Large intestine (tissue), 3 donors: ENCODE measurements at regions not wholly inside any gene's neighbourhood (a gene's known extent, or its start where the extent isn't known, plus 50 kb on each side); places are given as distances from the start of the nearest gene placed in this dataset.

ENCODE experiments used
- DNase-seq, 2 donors: peaks; one replicate each; pipeline versions ENCODE4 v3.0.0 to v3.0.0-alpha.2; 2013
- H3K27ac ChIP-seq: one replicate; pipeline ENCODE4 v1.5.1; 2013; ENCODE audit warnings: low read length
- H3K27me3 ChIP-seq: 2 replicates; pipeline ENCODE4 v1.6.1; 2013; ENCODE audit warnings: low read length; ENCODE audit not compliant: control insufficient read depth, insufficient read depth
- H3K36me3 ChIP-seq: 2 replicates; pipeline ENCODE4 v1.6.1; 2013; ENCODE audit warnings: low read length; ENCODE audit not compliant: control insufficient read depth, insufficient read depth
- H3K4me1 ChIP-seq: one replicate; pipeline ENCODE4 v1.6.1; 2013; ENCODE audit warnings: low read length; ENCODE audit not compliant: control insufficient read depth, insufficient read depth
- H3K4me3 ChIP-seq: one replicate; pipeline ENCODE4 v1.5.1; 2013; ENCODE audit warnings: low read length
- H3K9me3 ChIP-seq: one replicate; pipeline ENCODE4 v1.6.1; 2013; ENCODE audit warnings: mild to moderate bottlenecking, low read depth, low read length, moderate library complexity; ENCODE audit not compliant: control insufficient read depth
- WGBS: methylation state at CpG from one replicate; pipeline ENCODE4 v1.1.5; 2013; ENCODE audit warnings: low lambda C conversion rate; ENCODE audit not compliant: insufficient coverage; 5-methylcytosine and 5-hydroxymethylcytosine counted together

- no peaks in the 10 kb centered on the region for H3K27me3 ChIP-seq
- H3K36me3 ChIP-seq: no peaks in the 10 kb centered on the region
- no peak overlapping the region for H3K4me3 ChIP-seq
- H3K27ac ChIP-seq: no peak overlapping the region
- no peak for DNase-seq
- no peaks in the 10 kb centered on the region for H3K9me3 ChIP-seq
- no peaks in the 10 kb centered on the region for H3K4me1 ChIP-seq
Measured at GRCh38 chr20:52622081-52622480, 350.1 kb upstream of the TSHZ2 start.

GRCh38 chr20:52621401-52621800, 350.8 kb upstream of the TSHZ2 start:
- H3K4me1 ChIP-seq: no peaks in the 10 kb centered on the region
- no peaks in the 10 kb centered on the region for H3K9me3 ChIP-seq
- DNase-seq: no peak
- no peak overlapping the region for H3K27ac ChIP-seq
- no CpG with 5 or more reads among the region's 2 CpGs for WGBS
- no peaks in the 10 kb centered on the region for H3K36me3 ChIP-seq
- no peak overlapping the region for H3K4me3 ChIP-seq
- H3K27me3 ChIP-seq: no peaks in the 10 kb centered on the region

- Histone ChIP-seq H3K9me3 (no peaks in the 10 kb centered on the region), H3K4me1 (no peaks in the 10 kb centered on the region), H3K27me3 (no peaks in the 10 kb centered on the region), H3K4me3 (no peak overlapping the region), H3K27ac (no peak overlapping the region), H3K36me3 (no peaks in the 10 kb centered on the region)
- WGBS: no CpG with 5 or more reads among the region's 3 CpGs
- no peak for DNase-seq
Measured at GRCh38 chr20:52619671-52620070, 352.5 kb upstream of the TSHZ2 start.

- Histone ChIP-seq H3K27ac (no peak overlapping the region), H3K4me3 (no peak overlapping the region), H3K4me1 (no peaks in the 10 kb centered on the region), H3K36me3 (no peaks in the 10 kb centered on the region), H3K9me3 (no peaks in the 10 kb centered on the region), H3K27me3 (no peaks in the 10 kb centered on the region)
- WGBS: 50% methylated on average over 2 of the region's 5 CpGs
- DNase-seq: no peak
Measured at GRCh38 chr20:52619101-52619500, 353.1 kb upstream of the TSHZ2 start.

- Histone ChIP-seq H3K4me3 (no peak overlapping the region), H3K27ac (no peak overlapping the region), H3K9me3 (no peaks in the 10 kb centered on the region), H3K36me3 (no peaks in the 10 kb centered on the region), H3K27me3 (no peaks in the 10 kb centered on the region), H3K4me1 (no peaks in the 10 kb centered on the region)
- no peak for DNase-seq
- WGBS: 93% methylated on average over 2 of the region's 3 CpGs
Measured at GRCh38 chr20:52616629-52617028, 355.5 kb upstream of the TSHZ2 start.

GRCh38 chr20:52614051-52614863, 357.9 kb upstream of the TSHZ2 start:
- Histone ChIP-seq H3K27me3 (no peaks in the 10 kb centered on the region), H3K4me1 (no peaks in the 10 kb centered on the region), H3K9me3 (no peaks in the 10 kb centered on the region), H3K4me3 (no peak overlapping the region), H3K36me3 (no peaks in the 10 kb centered on the region), H3K27ac (no peak overlapping the region)
- WGBS: 100% methylated on average over 1 of the region's 3 CpGs
- DNase-seq: no peak

GRCh38 chr20:52612046-52612632, 360.0 kb upstream of the TSHZ2 start:
- 85% methylated on average over 4 of the region's 5 CpGs for WGBS
- H3K4me3 ChIP-seq: no peak overlapping the region
- no peaks in the 10 kb centered on the region for H3K27me3 ChIP-seq
- DNase-seq: no peak
- H3K36me3 ChIP-seq: no peaks in the 10 kb centered on the region
- H3K9me3 ChIP-seq: no peaks in the 10 kb centered on the region
- no peak overlapping the region for H3K27ac ChIP-seq
- no peaks in the 10 kb centered on the region for H3K4me1 ChIP-seq

- no peaks in the 10 kb centered on the region for H3K36me3 ChIP-seq
- no peaks in the 10 kb centered on the region for H3K27me3 ChIP-seq
- no peaks in the 10 kb centered on the region for H3K9me3 ChIP-seq
- H3K4me3 ChIP-seq: no peak overlapping the region
- DNase-seq: no peak
- no peaks in the 10 kb centered on the region for H3K4me1 ChIP-seq
- H3K27ac ChIP-seq: no peak overlapping the region
Measured at GRCh38 chr20:52610749-52611148, 361.4 kb upstream of the TSHZ2 start.

- H3K27me3 ChIP-seq: no peaks in the 10 kb centered on the region
- no peak for DNase-seq
- 100% methylated on average over 1 of the region's 4 CpGs for WGBS
- H3K36me3 ChIP-seq: no peaks in the 10 kb centered on the region
- H3K9me3 ChIP-seq: peaks cover 3% of the 10 kb centered on the region
- H3K4me1 ChIP-seq: no peaks in the 10 kb centered on the region
- no peak overlapping the region for H3K27ac ChIP-seq
- H3K4me3 ChIP-seq: no peak overlapping the region
Measured at GRCh38 chr20:52601295-52601971, 370.7 kb upstream of the TSHZ2 start.

- H3K36me3 ChIP-seq: no peaks in the 10 kb centered on the region
- DNase-seq: no peak
- H3K9me3 ChIP-seq: no peaks in the 10 kb centered on the region
- no peaks in the 10 kb centered on the region for H3K4me1 ChIP-seq
- H3K27ac ChIP-seq: no peak overlapping the region
- H3K4me3 ChIP-seq: no peak overlapping the region
- no peaks in the 10 kb centered on the region for H3K27me3 ChIP-seq
- 100% methylated on average over 1 of the region's 5 CpGs for WGBS
Measured at GRCh38 chr20:52596256-52596655, 375.9 kb upstream of the TSHZ2 start.
